GM12873 (cell line): ENCODE measurements at regions not wholly inside any gene's neighbourhood (a gene's known extent, or its start where the extent isn't known, plus 50 kb on each side); places are given as distances from the start of the nearest gene placed in this dataset.

Source experiments
- CTCF ChIP-seq: IDR thresholded peaks from 2 replicates; pipeline ENCODE4 v1.5.1; 2012; ENCODE audit warnings: low read depth, mild to moderate bottlenecking, moderate library complexity, low read length, control low read depth; ENCODE audit not compliant: insufficient read depth; ENCODE audit errors: missing control alignments

- TF ChIP-seq CTCF: no peak
Measured at GRCh38 chr2:6394276-6394675, 471.4 kb downstream of the CMPK2 start.

GRCh38 chr2:6398421-6398820 is 467.3 kb downstream of the CMPK2 start:
- no peak for TF ChIP-seq CTCF

- no peak for TF ChIP-seq CTCF
Measured at GRCh38 chr2:6401301-6401700, 464.4 kb downstream of the CMPK2 start.

- no peak for TF ChIP-seq CTCF
Measured at GRCh38 chr2:6408057-6408456, 457.6 kb downstream of the CMPK2 start.

GRCh38 chr2:6410313-6410712 is 455.4 kb downstream of the CMPK2 start:
- no peak for TF ChIP-seq CTCF

- no peak for TF ChIP-seq CTCF
Measured at GRCh38 chr2:6412533-6413091, 453.1 kb downstream of the CMPK2 start.

- no peak for TF ChIP-seq CTCF
Measured at GRCh38 chr2:6417050-6417449, 448.7 kb downstream of the CMPK2 start.
